Panc1 (cell line): ENCODE measurements at regions not wholly inside any gene's neighbourhood (a gene's known extent, or its start where the extent isn't known, plus 50 kb on each side); places are given as distances from the start of the nearest gene placed in this dataset.

Experiments used
- ATAC-seq: fragments of 200-7000 bp; cut with Tn5 transposase; 2 replicates; pipeline ENCODE4 v1.9.1; 2020; ENCODE audit warnings: mild to moderate bottlenecking, moderate library complexity
- BruUV-seq: library from RNA; stranded (reverse); fragments of 400-500 nt; replicated peaks from 2 replicates; lab custom pipeline; 2021; lab: Mats Ljungman, UMichigan
- CTCF ChIA-PET: fragments of 300-600 bp; sonication (Branson Sonifier 250); formaldehyde crosslinking; loops from one replicate; lab custom pipeline; 2022; ENCODE audit warnings: antibody characterized with exemption; lab: Charles Lee
- POLR2A ChIA-PET: fragments of 300-600 bp; sonication (Branson Sonifier 250); formaldehyde crosslinking; loops from one replicate; lab custom pipeline; 2022; ENCODE audit warnings: antibody characterized with exemption; lab: Charles Lee
- DNase-seq: peaks from one replicate; pipeline ENCODE4 v3.0.0-alpha.2; 2010; ENCODE audit warnings: low read depth, low spot score
- H3K27ac ChIP-seq: 2 replicates; pipeline ENCODE4 v1.5.1; 2011; ENCODE audit warnings: mild to moderate bottlenecking, low read length, inconsistent platforms
- H3K27me3 ChIP-seq: fragments of 200-500 bp; sonication (Bioruptor generic); 2 replicates; pipeline ENCODE4 v1.6.0; 2014; ENCODE audit warnings: low read length, inconsistent platforms; ENCODE audit not compliant: control insufficient read depth, insufficient read depth
- H3K36me3 ChIP-seq: fragments of 200-500 bp; sonication (Bioruptor generic); 2 replicates; pipeline ENCODE4 v1.5.1; 2014; ENCODE audit warnings: inconsistent platforms, mild to moderate bottlenecking, low read length, moderate library complexity; ENCODE audit not compliant: control insufficient read depth, insufficient read depth
- H3K4me1 ChIP-seq: 2 replicates; pipeline ENCODE4 v1.5.1; 2011; ENCODE audit warnings: inconsistent platforms, mild to moderate bottlenecking, low read length, moderate library complexity; ENCODE audit not compliant: control insufficient read depth, insufficient read depth
- H3K4me3 ChIP-seq, 2 experiments: 2 replicates each; pipeline ENCODE4 v1.5.1; 2011 to 2012; ENCODE audit warnings: low read depth in 2 of 2, low read length in 2 of 2, mild to moderate bottlenecking in 2 of 2, inconsistent platforms in 1 of 2, moderate library complexity in 1 of 2
- H3K9me3 ChIP-seq: fragments of 200-500 bp; sonication (Bioruptor generic); 2 replicates; pipeline ENCODE4 v1.5.1; 2014; ENCODE audit warnings: low read depth, mild to moderate bottlenecking, inconsistent platforms, low read length, moderate library complexity; ENCODE audit not compliant: control insufficient read depth, insufficient read depth
- POLR2AphosphoS5 ChIP-seq: IDR thresholded peaks from 2 replicates; pipeline ENCODE4 v1.6.1; 2012; ENCODE audit warnings: mild to moderate bottlenecking, low read depth, low read length, moderate library complexity
- REST ChIP-seq, 2 experiments: IDR thresholded peaks; 2 replicates each; pipeline ENCODE4 v1.6.1; 2011 to 2012; ENCODE audit warnings: low read depth in 2 of 2, control low read depth in 1 of 2, low read length in 1 of 2, mild to moderate bottlenecking in 1 of 2, moderate library complexity in 1 of 2; ENCODE audit not compliant: insufficient read depth in 1 of 2
- SIN3A ChIP-seq: IDR thresholded peaks from 2 replicates; pipeline ENCODE4 v1.6.1; 2012; ENCODE audit warnings: low read depth, mild to moderate bottlenecking, low read length, moderate library complexity, borderline replicate concordance; ENCODE audit not compliant: insufficient read depth
- TCF7L2 ChIP-seq: IDR thresholded peaks from 2 replicates; pipeline ENCODE4 v1.6.1; 2011; ENCODE audit warnings: mild to moderate bottlenecking, low read depth, low read length, inconsistent platforms
- in situ Hi-C: cut with HindIII; loops from 2 replicates; pipeline ENCODE4 v1.10.0; 2016; ENCODE audit warnings: low sequenced_read_pairs, low pct_unique_long_range_greater_than_20kb
- intact Hi-C: fragments of 100-400 bp; cut with micrococcal nuclease; formaldehyde crosslinking; loops from one replicate; pipeline ENCODE4 v1.10.0; 2022; ENCODE audit not compliant: unreplicated experiment
- TF ChIP-seq, protein P1 (sequence below): fragments of 450-650 bp; IDR thresholded peaks from 2 replicates; pipeline ENCODE4 v1.5.1; 2017; ENCODE audit warnings: mild to moderate bottlenecking

DNA sequence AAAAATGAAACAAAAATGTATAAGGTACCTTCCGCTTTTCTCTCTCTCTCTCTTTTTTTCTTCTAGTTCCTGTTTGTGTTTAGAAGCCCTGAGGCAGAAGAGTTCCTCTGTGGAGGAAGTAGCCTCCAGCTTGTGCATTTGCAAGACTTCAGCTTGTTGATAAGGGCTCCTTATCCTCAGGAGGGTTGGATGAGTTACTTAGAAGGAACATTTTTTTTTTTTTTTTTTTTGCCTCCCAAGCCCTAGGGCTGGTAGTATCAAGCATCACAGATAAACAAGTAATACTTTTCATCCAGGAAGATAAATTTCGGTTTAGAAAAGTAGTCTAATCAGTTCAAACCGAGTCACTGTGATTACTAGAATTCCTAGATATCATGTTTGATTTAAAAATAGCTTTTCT is 91.0 kb upstream of the CBLB start:
- TF ChIP-seq, protein P1, sequence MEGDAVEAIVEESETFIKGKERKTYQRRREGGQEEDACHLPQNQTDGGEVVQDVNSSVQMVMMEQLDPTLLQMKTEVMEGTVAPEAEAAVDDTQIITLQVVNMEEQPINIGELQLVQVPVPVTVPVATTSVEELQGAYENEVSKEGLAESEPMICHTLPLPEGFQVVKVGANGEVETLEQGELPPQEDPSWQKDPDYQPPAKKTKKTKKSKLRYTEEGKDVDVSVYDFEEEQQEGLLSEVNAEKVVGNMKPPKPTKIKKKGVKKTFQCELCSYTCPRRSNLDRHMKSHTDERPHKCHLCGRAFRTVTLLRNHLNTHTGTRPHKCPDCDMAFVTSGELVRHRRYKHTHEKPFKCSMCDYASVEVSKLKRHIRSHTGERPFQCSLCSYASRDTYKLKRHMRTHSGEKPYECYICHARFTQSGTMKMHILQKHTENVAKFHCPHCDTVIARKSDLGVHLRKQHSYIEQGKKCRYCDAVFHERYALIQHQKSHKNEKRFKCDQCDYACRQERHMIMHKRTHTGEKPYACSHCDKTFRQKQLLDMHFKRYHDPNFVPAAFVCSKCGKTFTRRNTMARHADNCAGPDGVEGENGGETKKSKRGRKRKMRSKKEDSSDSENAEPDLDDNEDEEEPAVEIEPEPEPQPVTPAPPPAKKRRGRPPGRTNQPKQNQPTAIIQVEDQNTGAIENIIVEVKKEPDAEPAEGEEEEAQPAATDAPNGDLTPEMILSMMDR = no peak
- TF ChIP-seq POLR2AphosphoS5 (no peak), REST (IDR thresholded peaks at IDR 0.05; ENCODE audit: insufficient read depth in 1 of 2, low read depth in 2 of 2, low read length in 1 of 2) (no peak), TCF7L2 (no peak), SIN3A (no peak)
- Histone ChIP-seq H3K4me3 (no peak overlapping the region), H3K27ac (no peak overlapping the region), H3K9me3 (no peaks in the 10 kb centered on the region), H3K27me3 (no peaks in the 10 kb centered on the region), H3K4me1 (no peaks in the 10 kb centered on the region), H3K36me3 (no peaks in the 10 kb centered on the region)
- ChIA-PET POLR2A (no interaction called here), CTCF (no interaction called here)
- intact Hi-C loops (no loop called here), in situ Hi-C loops (no loop called here)
- no TSS peak for BruUV-seq
- DNase-seq = no peak
- no peak for ATAC-seq

GRCh38 chr3:105960381-105960780 is 91.6 kb upstream of the CBLB start:
- CTCF ChIA-PET = no interaction called here
- DNase-seq = no peak
- POLR2A ChIA-PET = no interaction called here
- intact Hi-C loops (no loop called here), in situ Hi-C loops (no loop called here)
- Histone ChIP-seq H3K27me3 (no peaks in the 10 kb centered on the region), H3K4me3 (no peak overlapping the region), H3K36me3 (no peaks in the 10 kb centered on the region), H3K9me3 (no peaks in the 10 kb centered on the region), H3K27ac (no peak overlapping the region), H3K4me1 (no peaks in the 10 kb centered on the region)
- no TSS peak for BruUV-seq
- TF ChIP-seq REST (IDR thresholded peaks at IDR 0.05; ENCODE audit: insufficient read depth in 1 of 2, low read depth in 2 of 2, low read length in 1 of 2) = no peak
- no peak for ATAC-seq
